ENCODE measurements at regions not wholly inside any gene's neighbourhood (a gene's known extent, or its start where the extent isn't known, plus 50 kb on each side); places are given as distances from the start of the nearest gene placed in this dataset.

DNA sequence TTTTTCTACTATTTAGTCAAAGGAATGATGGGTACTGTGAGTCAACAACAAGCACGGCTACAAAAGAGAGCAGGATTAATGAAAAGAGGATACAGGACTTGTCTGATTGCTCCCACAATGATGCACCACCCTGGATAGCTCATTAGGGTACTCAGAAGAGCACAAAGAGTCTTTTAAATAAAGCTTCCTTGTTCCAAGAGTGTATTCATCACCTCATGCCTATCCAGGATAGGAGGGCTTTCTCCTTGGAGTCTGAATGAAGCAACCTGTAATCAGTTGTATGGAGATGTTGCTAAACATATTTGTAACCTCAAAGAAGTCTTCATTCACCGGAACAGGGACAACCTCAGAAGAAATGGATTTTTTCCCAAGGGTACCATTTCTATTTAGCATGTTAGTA is 219.5 kb upstream of the TMEM161B start:
- WGBS, 2 donors: 47 to 66% methylated on average over 2 of the region's 2 CpGs
- no peak overlapping the region for H3K27ac ChIP-seq
- no peaks in the 10 kb centered on the region for H3K4me1 ChIP-seq
- H3K36me3 ChIP-seq: no peaks in the 10 kb centered on the region
- H3K4me3 ChIP-seq: no peak overlapping the region
- H3K27me3 ChIP-seq: no peaks in the 10 kb centered on the region
- no peak for ATAC-seq
- intact Hi-C loops (cut with DNase I): no loop called here
- TF ChIP-seq, protein P1, sequence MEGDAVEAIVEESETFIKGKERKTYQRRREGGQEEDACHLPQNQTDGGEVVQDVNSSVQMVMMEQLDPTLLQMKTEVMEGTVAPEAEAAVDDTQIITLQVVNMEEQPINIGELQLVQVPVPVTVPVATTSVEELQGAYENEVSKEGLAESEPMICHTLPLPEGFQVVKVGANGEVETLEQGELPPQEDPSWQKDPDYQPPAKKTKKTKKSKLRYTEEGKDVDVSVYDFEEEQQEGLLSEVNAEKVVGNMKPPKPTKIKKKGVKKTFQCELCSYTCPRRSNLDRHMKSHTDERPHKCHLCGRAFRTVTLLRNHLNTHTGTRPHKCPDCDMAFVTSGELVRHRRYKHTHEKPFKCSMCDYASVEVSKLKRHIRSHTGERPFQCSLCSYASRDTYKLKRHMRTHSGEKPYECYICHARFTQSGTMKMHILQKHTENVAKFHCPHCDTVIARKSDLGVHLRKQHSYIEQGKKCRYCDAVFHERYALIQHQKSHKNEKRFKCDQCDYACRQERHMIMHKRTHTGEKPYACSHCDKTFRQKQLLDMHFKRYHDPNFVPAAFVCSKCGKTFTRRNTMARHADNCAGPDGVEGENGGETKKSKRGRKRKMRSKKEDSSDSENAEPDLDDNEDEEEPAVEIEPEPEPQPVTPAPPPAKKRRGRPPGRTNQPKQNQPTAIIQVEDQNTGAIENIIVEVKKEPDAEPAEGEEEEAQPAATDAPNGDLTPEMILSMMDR (IDR thresholded peaks at IDR 0.05): no peak
- FAIRE-seq: no peak
- DNase-seq: no peak
- no peaks in the 10 kb centered on the region for H3K9me3 ChIP-seq

DNA sequence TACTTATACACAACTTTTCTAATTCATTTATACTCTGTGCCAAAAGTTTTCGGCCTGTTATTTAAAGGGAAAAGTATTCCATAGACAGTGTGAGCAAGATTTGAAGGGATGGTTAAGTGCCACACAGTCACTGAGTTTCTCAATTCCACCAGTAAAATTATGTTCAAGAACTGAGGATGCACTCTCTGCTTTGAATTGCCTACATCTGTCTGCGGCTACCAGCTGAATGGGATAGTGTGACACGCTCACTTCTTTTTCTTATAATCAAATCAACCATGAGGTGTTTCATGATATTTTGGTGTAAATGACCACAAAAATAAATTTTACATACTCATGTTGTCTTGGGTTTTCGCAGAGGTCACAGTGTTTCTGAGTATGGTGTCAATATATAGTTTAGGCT is 218.4 kb upstream of the TMEM161B start:
- WGBS, 2 donors: 69 to 82% methylated on average over 4 of the region's 4 CpGs
- no peaks in the 10 kb centered on the region for H3K4me1 ChIP-seq
- H3K9me3 ChIP-seq: no peaks in the 10 kb centered on the region
- TF ChIP-seq, protein P1 (IDR thresholded peaks at IDR 0.05): no peak
- no peaks in the 10 kb centered on the region for H3K36me3 ChIP-seq
- no peaks in the 10 kb centered on the region for H3K27me3 ChIP-seq
- DNase-seq (no peak), ATAC-seq (no peak), FAIRE-seq (no peak)
- no peak overlapping the region for H3K4me3 ChIP-seq
- no peak overlapping the region for H3K27ac ChIP-seq
- intact Hi-C loops (cut with DNase I): no loop called here

DNA sequence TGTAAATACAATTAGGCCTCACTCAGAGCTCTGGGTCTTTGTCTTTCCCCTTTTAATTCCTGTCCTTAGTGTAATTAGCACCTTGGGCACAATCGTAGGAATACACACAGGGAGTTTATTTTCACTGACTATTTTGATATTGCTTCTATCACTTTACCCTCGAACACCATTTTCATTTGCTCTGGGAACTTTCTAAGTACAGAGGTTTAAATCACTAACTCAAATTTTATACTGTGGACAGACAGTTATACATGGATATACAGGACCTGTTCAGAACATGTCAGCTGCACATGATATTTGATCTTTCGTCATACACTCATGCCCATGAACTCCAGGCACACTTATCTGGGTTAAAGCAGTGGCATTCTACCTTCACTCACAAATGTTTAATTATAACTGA is 217.8 kb upstream of the TMEM161B start:
- no peaks in the 10 kb centered on the region for H3K9me3 ChIP-seq
- no peak overlapping the region for H3K27ac ChIP-seq
- ATAC-seq: no peak
- H3K36me3 ChIP-seq: no peaks in the 10 kb centered on the region
- no peak for FAIRE-seq
- intact Hi-C loops (cut with DNase I): no loop called here
- 28 to 35% methylated on average over 3 of the region's 3 CpGs for WGBS, 2 donors
- no peaks in the 10 kb centered on the region for H3K4me1 ChIP-seq
- H3K4me3 ChIP-seq: no peak overlapping the region
- TF ChIP-seq, protein P1 (IDR thresholded peaks at IDR 0.05): no peak
- no peaks in the 10 kb centered on the region for H3K27me3 ChIP-seq
- no peak for DNase-seq

DNA sequence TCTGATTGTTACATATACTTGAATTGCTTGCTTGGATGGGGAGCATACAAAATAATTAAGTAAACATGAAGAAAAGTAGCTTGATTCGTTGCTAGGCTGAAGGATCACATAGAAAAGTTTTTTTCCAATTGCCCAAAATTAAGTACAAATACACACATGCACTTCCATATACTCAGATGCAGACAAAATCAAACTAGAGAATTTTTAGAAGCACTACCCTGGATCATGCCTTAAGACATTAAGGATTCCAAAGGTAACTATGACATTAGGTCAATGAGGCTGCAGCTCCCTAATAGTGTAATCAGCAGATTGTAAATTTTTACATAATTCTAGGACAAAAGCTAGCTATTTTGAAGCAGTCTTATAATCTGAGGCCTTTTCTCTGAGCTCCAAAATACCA is 216.9 kb upstream of the TMEM161B start:
- FAIRE-seq: no peak
- no peak for ATAC-seq
- WGBS, 2 donors: 31 to 53% methylated on average over 1 of the region's 1 CpG
- DNase-seq: no peak
- Histone ChIP-seq H3K27ac (no peak overlapping the region), H3K9me3 (no peaks in the 10 kb centered on the region), H3K36me3 (no peaks in the 10 kb centered on the region), H3K4me1 (no peaks in the 10 kb centered on the region), H3K4me3 (no peak overlapping the region), H3K27me3 (no peaks in the 10 kb centered on the region)
- intact Hi-C loops (cut with DNase I): no loop called here
- TF ChIP-seq, protein P1 (IDR thresholded peaks at IDR 0.05): no peak

DNA sequence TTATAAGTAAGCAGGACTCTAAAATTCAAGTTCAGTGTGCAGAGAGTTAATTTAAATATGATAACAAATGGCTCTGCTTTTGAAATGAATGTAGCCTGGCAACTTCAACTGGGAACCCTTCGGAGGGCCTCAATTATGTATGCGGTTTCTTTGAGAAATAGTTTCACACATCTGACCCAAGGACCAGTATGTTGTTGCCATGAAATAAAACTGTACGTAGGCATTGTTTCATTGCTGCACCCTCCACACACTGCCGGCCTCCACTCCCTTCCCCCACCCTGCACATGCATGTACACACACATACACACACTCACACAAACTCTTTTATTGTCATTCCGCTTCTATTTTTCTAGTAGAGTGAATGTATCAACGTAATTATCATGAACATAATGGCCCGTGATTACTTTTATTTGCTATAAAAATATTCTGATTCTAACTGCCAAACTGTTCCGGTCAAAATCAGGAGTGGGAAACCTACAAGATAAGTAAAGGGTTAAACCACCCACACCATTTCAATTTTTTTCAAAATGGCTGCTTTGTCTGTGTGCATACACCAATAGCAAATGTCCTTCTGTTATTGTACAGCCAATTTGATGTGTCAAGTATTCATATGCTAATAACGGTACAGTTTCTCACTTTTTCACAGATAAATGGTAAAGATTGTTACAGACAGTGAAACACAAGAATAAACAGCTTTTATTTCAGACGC is 215.5 kb upstream of the TMEM161B start:
- WGBS, 2 donors: 60 to 73% methylated on average over 10 of the region's 10 CpGs
- Histone ChIP-seq H3K4me3 (no peak overlapping the region), H3K9me3 (no peaks in the 10 kb centered on the region), H3K36me3 (no peaks in the 10 kb centered on the region), H3K27me3 (no peaks in the 10 kb centered on the region), H3K4me1 (no peaks in the 10 kb centered on the region), H3K27ac (no peak overlapping the region)
- DNase-seq (no peak), FAIRE-seq (no peak), ATAC-seq (no peak)
- intact Hi-C loops (cut with DNase I): no loop called here
- TF ChIP-seq, protein P1 (IDR thresholded peaks at IDR 0.05): no peak

All from pancreas (tissue), 10 donors.